MCF 10A (cell line): ENCODE measurements at regions not wholly inside any gene's neighbourhood (a gene's known extent, or its start where the extent isn't known, plus 50 kb on each side); places are given as distances from the start of the nearest gene placed in this dataset.
"Not testable (repeated sequence)": the region's sequence is repeated elsewhere in the genome, so short reads cannot be mapped to it uniquely, and the experiment has no call there.

Experiments used
- BruUV-seq: library from RNA; stranded (reverse); fragments of 400-500 nt; replicated peaks from 2 replicates; lab custom pipeline; 2021; lab: Mats Ljungman, UMichigan
- CTCF ChIA-PET: fragments of 300-600 bp; sonication (Branson Sonifier 250); formaldehyde crosslinking; extraction: SDS; loops from one replicate; lab custom pipeline; 2021; ENCODE audit warnings: antibody characterized with exemption, inconsistent platforms; lab: Yijun Ruan, JAX
- POLR2A ChIA-PET: fragments of 300-600, 350-650 bp; sonication (Branson Sonifier 250); formaldehyde crosslinking; extraction: SDS; loops from one replicate; lab custom pipeline; 2020; ENCODE audit warnings: antibody characterized with exemption, inconsistent platforms; lab: Yijun Ruan, JAX
- DNase-seq: peaks from one replicate; pipeline ENCODE4 v3.0.0-alpha.2; 2018; ENCODE audit not compliant: unreplicated experiment
- H3K27ac Mint-ChIP-seq: one replicate; pipeline ENCODE4 v1.8.0; 2022; ENCODE audit warnings: mild to moderate bottlenecking, low read depth, mixed read lengths; ENCODE audit not compliant: unreplicated experiment
- H3K27me3 Mint-ChIP-seq: one replicate; pipeline ENCODE4 v1.8.0; 2022; ENCODE audit warnings: mixed read lengths; ENCODE audit not compliant: insufficient read depth, unreplicated experiment
- H3K36me3 Mint-ChIP-seq: one replicate; pipeline ENCODE4 v1.8.0; 2022; ENCODE audit warnings: mild to moderate bottlenecking, moderate library complexity, mixed read lengths; ENCODE audit not compliant: insufficient read depth, unreplicated experiment
- H3K4me1 Mint-ChIP-seq: one replicate; pipeline ENCODE4 v1.8.0; 2022; ENCODE audit warnings: mixed read lengths; ENCODE audit not compliant: insufficient read depth, unreplicated experiment
- H3K4me3 Mint-ChIP-seq: one replicate; pipeline ENCODE4 v1.8.0; 2022; ENCODE audit warnings: mild to moderate bottlenecking, moderate library complexity, mixed read lengths; ENCODE audit not compliant: unreplicated experiment
- H3K9me3 Mint-ChIP-seq: one replicate; pipeline ENCODE4 v1.8.0; 2022; ENCODE audit warnings: mixed read lengths; ENCODE audit not compliant: unreplicated experiment
- CTCF ChIP-seq: fragments of 200-600 bp; IDR thresholded peaks from one replicate; pipeline ENCODE4 v1.8.0; 2022; ENCODE audit warnings: antibody characterized with exemption, mild to moderate bottlenecking; ENCODE audit not compliant: unreplicated experiment
- intact Hi-C: fragments of 100-400 bp; cut with micrococcal nuclease; formaldehyde crosslinking; loops from 2 replicates; pipeline ENCODE4 v1.14.1; 2022

DNA sequence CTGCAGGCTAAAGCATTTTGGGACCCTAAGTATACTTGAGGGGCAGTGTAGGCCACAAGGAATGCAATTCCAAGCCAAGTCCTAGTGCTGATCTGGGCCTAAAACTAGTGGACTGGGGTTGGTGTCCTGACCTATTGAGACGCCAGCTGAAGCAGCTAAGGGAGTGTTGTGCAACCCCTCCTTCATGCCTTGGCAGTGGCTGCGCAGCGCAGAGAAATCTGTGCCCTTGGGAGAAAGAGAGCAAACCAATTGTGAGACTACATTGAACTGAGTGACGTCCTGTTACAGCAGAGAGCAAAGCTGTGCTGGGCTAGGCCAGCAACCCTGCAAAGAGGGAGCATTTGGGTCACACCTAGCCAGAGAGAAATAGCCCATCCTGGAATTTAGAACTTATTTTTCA lies 2715.0 kb upstream of the PCDH20 start:
- TF ChIP-seq CTCF: no peak
- no peaks in the 10 kb centered on the region for H3K4me1 Mint-ChIP-seq
- no TSS peak for BruUV-seq
- H3K27me3 Mint-ChIP-seq: no peaks in the 10 kb centered on the region
- no peak overlapping the region for H3K27ac Mint-ChIP-seq
- intact Hi-C loops: no loop called here
- POLR2A ChIA-PET: no interaction called here
- no peak overlapping the region for H3K4me3 Mint-ChIP-seq
- H3K36me3 Mint-ChIP-seq: no peaks in the 10 kb centered on the region
- no peaks in the 10 kb centered on the region for H3K9me3 Mint-ChIP-seq
- CTCF ChIA-PET: interaction anchor here (0.5 to 0.8 kb wide), 2 partner anchors 17 to 28 kb away, joined by 3 read pairs; no protein-coding TSS in a partner anchor
- no peak for DNase-seq

- Mint-ChIP-seq H3K4me1 (no peaks in the 10 kb centered on the region), H3K4me3 (no peak overlapping the region), H3K9me3 (no peaks in the 10 kb centered on the region), H3K27ac (no peak overlapping the region), H3K36me3 (no peaks in the 10 kb centered on the region), H3K27me3 (no peaks in the 10 kb centered on the region)
- DNase-seq: no peak
- intact Hi-C loops: no loop called here
- no TSS peak for BruUV-seq
- ChIA-PET CTCF (no interaction called here), POLR2A (interaction anchor here (0.6 kb wide), 1 partner anchor 212 kb away, joined by 4 read pairs; no protein-coding TSS in a partner anchor)
- no peak for TF ChIP-seq CTCF
These were observed 2714.5 kb upstream of the PCDH20 start for GRCh38 chr13:64130171-64130570.

DNA sequence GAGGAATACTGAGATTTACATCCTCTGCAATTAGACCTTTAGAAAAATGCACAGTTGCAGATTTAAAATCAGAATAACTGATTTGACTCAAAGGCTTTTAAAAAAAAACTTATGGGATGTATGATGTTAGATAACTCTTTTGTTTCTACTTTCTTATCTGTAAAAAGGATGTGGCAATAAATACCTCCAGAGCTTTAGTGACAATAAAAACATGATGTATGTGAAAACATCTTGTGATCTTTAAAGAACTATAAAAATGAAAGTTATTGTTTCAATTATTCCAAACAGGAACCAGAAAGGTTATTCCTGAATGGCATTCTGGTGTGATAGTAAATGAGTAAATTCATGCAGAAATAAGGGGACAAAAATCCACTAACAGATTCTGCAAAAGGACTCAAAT lies 2712.2 kb upstream of the PCDH20 start:
- Mint-ChIP-seq H3K27me3 (no peaks in the 10 kb centered on the region), H3K27ac (no peak overlapping the region), H3K9me3 (no peaks in the 10 kb centered on the region), H3K36me3 (no peaks in the 10 kb centered on the region), H3K4me3 (no peak overlapping the region), H3K4me1 (no peaks in the 10 kb centered on the region)
- ChIA-PET POLR2A (no interaction called here), CTCF (no interaction called here)
- DNase-seq: no peak
- no peak for TF ChIP-seq CTCF
- BruUV-seq: no TSS peak
- intact Hi-C loops: no loop called here

DNA sequence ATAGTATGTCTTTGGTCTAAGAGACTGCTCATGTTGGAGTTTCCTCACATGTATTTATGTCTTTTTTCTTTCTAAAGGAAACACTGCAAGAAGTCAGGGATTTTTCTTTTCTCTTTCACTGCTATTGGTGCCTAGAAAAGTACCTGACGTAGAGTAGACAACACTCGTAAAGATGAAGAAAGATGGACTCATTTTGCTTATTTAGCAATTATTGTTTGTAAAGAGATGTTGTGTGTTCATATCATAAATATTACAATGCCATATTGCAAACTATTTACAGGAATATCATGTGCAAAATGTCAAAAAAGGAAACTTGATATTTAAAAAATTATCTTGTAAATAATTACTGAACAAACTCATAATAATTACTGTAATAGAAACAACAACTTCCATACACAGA lies 2711.5 kb upstream of the PCDH20 start:
- H3K27ac Mint-ChIP-seq: no peak overlapping the region
- no peaks in the 10 kb centered on the region for H3K4me1 Mint-ChIP-seq
- CTCF ChIA-PET: no interaction called here
- no peak overlapping the region for H3K4me3 Mint-ChIP-seq
- TF ChIP-seq CTCF: no peak
- H3K36me3 Mint-ChIP-seq: no peaks in the 10 kb centered on the region
- H3K27me3 Mint-ChIP-seq: no peaks in the 10 kb centered on the region
- POLR2A ChIA-PET: no interaction called here
- no TSS peak for BruUV-seq
- intact Hi-C loops: no loop called here
- no peaks in the 10 kb centered on the region for H3K9me3 Mint-ChIP-seq
- DNase-seq: no peak

DNA sequence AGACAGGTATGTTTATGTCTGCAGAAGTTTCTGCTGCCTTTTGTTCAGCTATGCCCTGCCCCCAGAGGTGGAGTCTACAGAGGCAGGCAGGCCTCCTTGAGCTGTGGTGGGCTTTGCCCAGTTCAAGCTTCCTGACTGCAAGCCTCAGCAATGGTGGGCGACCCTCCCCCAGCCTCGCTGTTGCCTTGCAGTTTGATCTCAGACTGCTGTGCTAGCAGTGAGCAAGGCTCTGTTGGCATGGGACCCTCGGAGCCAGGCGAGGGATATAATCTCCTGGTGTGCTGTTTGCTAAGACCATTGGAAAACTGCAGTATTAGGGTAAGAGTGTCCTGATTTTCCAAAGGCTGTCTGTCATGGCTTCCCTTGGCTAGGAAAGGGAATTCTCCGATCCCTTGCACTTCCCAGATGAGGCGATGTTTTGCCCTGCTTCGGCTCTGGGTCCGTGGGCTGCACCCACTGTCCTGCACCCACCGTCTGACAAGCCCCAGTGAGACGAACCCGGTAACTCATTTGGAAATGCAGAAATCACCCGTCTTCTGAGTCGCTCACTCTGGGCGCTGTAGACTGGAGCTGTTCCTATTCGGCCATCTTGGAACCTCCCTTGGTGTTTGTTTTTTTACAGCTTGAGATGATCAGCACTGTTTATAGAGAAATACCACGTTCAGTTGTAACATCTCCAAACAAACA lies 2705.5 kb upstream of the PCDH20 start:
- CTCF ChIA-PET: not testable (repeated sequence)

More for the DNA sequence above, 2705.5 kb upstream of the PCDH20 start:
- H3K4me1 Mint-ChIP-seq, POLR2A ChIA-PET, DNase-seq, H3K36me3 Mint-ChIP-seq, intact Hi-C loops, BruUV-seq, H3K27me3 Mint-ChIP-seq, H3K27ac Mint-ChIP-seq, H3K4me3 Mint-ChIP-seq: not testable (repeated sequence)
- H3K9me3 Mint-ChIP-seq: peaks cover 18% of the 10 kb centered on the region
